GM12872 (cell line): ENCODE measurements at regions not wholly inside any gene's neighbourhood (a gene's known extent, or its start where the extent isn't known, plus 50 kb on each side); places are given as distances from the start of the nearest gene placed in this dataset.

ENCODE experiments used
- TF ChIP-seq, protein P1 (sequence below): IDR thresholded peaks from 3 replicates; pipeline ENCODE4 v1.5.1; 2011; ENCODE audit warnings: low read depth, mild to moderate bottlenecking, low read length, moderate library complexity; ENCODE audit not compliant: insufficient read depth

DNA sequence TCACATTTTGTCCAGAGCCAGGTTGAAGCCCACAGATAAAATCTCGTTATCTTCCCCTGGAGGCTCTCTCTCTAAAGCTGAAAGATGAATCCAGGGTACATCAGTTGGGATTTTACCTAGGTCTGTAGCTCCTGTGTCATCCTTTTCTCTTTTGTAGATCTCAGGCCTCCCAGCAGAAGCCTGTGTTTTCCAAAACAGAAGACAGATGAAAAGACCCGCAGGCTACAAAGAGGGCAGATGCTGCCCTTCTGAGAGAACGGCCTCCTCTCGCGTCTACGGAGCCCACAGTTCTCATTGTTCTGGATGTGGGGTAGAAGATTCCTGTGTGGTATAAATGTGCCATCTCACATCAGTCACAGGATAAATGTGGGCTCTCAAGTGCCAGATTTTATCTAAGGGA is 139.5 kb downstream of the SUCLG1 start:
- TF ChIP-seq, protein P1, sequence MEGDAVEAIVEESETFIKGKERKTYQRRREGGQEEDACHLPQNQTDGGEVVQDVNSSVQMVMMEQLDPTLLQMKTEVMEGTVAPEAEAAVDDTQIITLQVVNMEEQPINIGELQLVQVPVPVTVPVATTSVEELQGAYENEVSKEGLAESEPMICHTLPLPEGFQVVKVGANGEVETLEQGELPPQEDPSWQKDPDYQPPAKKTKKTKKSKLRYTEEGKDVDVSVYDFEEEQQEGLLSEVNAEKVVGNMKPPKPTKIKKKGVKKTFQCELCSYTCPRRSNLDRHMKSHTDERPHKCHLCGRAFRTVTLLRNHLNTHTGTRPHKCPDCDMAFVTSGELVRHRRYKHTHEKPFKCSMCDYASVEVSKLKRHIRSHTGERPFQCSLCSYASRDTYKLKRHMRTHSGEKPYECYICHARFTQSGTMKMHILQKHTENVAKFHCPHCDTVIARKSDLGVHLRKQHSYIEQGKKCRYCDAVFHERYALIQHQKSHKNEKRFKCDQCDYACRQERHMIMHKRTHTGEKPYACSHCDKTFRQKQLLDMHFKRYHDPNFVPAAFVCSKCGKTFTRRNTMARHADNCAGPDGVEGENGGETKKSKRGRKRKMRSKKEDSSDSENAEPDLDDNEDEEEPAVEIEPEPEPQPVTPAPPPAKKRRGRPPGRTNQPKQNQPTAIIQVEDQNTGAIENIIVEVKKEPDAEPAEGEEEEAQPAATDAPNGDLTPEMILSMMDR = no peak

DNA sequence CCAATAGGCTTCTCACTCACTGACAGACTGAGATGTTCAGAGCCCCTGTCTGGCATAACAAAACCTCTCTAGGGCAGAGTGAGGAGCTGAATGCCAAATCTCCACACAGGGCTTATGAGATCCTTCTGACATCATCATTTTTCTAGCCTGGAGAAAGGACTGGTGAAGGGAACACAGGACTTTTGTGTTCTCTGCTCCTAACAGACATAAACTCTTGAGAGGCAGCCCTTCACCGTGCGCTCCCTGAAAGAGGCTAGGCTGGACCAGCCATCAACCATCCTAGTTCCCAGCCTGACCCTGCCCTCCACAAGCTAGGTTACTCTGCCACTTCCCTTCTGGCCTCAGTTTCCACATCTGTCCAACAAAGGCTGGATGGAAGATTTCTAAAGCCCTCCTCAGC is 141.9 kb downstream of the SUCLG1 start:
- TF ChIP-seq, protein P1 = no peak

DNA sequence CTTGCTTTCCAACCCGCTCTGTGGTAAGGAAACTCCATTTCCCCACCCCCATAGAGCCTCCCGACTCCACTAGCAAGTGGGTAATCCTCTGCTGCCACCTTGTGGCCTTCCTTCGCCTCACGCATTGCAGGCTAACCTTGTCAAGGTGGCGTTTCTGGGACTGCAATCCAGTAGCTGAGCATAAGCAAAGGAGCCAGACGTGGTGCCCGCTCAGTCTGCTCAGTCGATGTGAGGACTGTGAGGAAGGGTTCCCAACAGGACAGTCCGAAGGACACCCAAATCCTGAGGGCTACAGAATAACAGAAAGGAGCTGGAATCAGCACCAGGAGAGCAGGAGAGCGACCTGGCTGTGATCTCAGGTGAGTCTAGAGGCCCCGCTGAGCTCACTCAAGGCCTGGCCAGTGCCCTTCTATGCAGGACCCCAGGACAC is 144.2 kb downstream of the SUCLG1 start:
- TF ChIP-seq, protein P1 = peak; percentile 92

DNA sequence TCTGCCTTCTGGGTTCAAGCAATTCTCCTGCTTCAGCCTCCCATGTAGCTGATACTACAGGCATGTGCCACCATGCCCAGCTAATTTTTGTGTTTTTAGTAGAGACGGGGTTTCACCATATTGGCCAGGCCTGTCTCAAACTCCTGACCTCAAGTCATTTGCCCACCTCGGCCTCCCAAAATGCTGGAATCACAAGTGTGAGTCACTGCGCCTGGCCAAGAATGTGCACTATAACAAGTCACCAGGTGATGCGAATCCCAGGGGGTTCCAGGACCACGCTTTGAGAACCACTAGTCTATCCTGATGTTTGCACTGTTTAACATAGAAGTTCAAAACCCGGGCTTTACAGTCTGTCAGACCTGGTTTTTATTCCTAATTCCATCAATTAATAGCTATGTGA is 144.8 kb downstream of the SUCLG1 start:
- TF ChIP-seq, protein P1 = no peak

DNA sequence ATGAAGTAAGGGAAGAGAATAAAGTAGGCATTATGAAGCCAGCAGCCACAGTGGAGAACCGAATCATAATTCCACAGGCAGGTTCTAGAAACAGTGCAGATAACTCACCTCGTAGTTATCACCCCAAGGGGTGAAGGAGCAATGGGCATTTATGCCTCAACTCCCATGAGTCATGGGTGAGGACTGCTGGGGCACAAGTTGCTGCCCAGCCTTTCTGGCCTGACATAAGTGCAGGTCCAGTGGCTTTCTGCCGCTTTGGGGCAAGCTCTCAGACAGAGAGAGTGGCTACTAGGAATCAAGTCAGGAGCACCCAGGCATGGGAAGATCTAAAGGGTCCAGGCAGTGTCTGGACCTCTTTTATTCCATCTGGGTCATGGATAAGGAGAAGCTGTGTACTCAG is 149.8 kb downstream of the SUCLG1 start:
- TF ChIP-seq, protein P1 = no peak

DNA sequence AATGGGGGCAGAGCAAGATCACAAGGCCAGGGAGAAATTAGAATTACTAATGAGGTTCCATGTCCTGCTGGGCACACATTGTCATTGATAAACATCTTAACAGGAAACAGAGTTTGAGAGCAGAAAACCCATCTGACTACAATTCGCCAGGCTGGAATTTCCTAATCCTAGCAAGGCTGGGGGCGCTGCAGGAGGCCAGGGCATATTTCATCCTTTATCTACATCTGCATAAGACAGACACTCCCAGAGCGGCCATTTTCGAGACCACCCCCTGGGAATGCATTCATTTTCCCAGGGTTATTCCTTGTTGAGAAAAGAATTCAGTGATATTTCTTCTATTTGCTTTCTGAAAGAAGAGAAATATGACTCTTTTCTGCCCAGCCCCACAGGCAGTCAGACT is 152.7 kb downstream of the SUCLG1 start:
- TF ChIP-seq, protein P1 = no peak

DNA sequence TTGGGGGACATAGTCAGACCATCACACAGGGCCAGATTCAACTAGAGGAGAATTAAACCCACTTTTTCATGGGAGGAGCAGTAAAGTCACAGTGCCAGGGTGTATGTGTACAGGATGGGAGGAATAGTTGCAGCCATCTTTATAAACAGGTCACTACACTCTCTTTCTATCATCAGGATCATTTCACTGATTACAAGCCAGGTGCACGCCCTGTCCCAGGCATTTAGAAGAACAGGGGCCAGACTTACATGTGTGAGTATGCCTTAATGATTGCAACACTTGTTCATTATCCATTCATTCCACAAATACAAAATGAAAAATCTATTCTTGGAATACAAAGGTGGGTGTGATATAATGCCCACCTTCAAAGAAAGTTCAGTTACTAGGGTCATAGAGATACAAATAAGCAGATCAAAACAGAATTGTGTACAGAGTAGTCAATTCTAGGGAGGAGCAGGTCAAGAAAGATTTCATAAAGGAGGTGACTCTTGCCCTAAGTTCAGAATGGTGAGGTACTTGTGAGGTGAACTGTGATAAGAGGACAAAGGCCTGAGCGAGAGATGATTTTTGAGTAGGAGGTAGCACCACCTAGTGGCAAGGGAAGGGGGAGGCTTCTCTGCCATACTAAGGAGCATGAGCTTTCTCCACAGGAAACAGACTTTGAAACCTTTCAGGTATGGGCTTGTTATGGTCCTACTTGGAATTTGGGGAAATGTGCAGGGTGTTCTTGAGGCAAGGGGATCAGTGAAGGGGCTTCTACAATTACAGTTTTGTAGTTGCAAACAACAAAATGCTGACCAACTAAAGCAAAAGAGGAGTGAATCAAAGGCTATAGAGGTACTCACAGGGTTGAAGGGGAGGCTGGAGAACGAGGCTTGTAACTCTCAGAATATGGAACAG is 156.3 kb downstream of the SUCLG1 start:
- TF ChIP-seq, protein P1 = peak; percentile 95
